ENCODE measurements at regions not wholly inside any gene's neighbourhood (a gene's known extent, or its start where the extent isn't known, plus 50 kb on each side); places are given as distances from the start of the nearest gene placed in this dataset.

DNA sequence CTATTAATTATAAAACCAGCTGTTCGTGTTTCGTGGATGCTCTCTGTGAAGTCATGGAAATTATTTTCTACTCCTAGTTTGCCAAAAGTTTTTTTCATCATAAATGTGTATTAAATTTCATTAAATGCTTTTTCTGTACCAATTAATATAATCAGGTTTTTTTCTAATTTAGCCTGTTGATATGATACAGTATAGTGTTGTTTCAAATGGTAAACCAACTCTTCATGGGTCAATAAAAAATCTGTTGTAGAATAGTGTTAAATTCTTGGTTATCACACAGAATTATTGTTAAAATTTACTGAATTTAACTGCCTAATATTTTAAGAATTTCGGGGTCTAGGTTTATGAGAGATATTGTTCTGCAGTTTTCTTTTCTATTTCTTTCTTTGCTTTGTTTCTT is 505.9 kb upstream of the MANEA start:
- Histone ChIP-seq H3K79me2 (ENCODE audit: low read depth) (no peaks in the 10 kb centered on the region), H2AFZ (replicated peaks) (no peak overlapping the region), H3K27ac (no peak overlapping the region), H3K4me2 (no peak overlapping the region), H3K27me3 (no peaks in the 10 kb centered on the region), H3K36me3 (no peaks in the 10 kb centered on the region), H3K4me3 (no peak overlapping the region), H3K9ac (no peak overlapping the region), H3F3A (ENCODE audit: low read depth) (peaks cover 6% of the 10 kb centered on the region), H4K20me1 (ENCODE audit: low read depth) (no peaks in the 10 kb centered on the region), H3K4me1 (no peaks in the 10 kb centered on the region), H3K9me3 (ENCODE audit: low read depth) (no peaks in the 10 kb centered on the region)
- H3K9me3 Mint-ChIP-seq, result no peaks in the 10 kb centered on the region
- H3K27me3 Mint-ChIP-seq (ENCODE audit: insufficient read depth, low read depth), result peaks cover 2% of the 10 kb centered on the region
- no peak overlapping the region for H3K27ac Mint-ChIP-seq
- no peaks in the 10 kb centered on the region for H3K36me3 Mint-ChIP-seq
- no peaks in the 10 kb centered on the region for H3K4me1 Mint-ChIP-seq
- no peak overlapping the region for H3K4me3 Mint-ChIP-seq
- TF ChIP-seq EZH2phosphoT487 (IDR thresholded peaks at IDR 0.05) (no peak), EZH2 (IDR thresholded peaks at IDR 0.05) (no peak)
- TF ChIP-seq, protein P1, sequence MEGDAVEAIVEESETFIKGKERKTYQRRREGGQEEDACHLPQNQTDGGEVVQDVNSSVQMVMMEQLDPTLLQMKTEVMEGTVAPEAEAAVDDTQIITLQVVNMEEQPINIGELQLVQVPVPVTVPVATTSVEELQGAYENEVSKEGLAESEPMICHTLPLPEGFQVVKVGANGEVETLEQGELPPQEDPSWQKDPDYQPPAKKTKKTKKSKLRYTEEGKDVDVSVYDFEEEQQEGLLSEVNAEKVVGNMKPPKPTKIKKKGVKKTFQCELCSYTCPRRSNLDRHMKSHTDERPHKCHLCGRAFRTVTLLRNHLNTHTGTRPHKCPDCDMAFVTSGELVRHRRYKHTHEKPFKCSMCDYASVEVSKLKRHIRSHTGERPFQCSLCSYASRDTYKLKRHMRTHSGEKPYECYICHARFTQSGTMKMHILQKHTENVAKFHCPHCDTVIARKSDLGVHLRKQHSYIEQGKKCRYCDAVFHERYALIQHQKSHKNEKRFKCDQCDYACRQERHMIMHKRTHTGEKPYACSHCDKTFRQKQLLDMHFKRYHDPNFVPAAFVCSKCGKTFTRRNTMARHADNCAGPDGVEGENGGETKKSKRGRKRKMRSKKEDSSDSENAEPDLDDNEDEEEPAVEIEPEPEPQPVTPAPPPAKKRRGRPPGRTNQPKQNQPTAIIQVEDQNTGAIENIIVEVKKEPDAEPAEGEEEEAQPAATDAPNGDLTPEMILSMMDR (IDR thresholded peaks at IDR 0.05), result no peak
- no peak for DNase-seq (ENCODE audit: low spot score)

DNA sequence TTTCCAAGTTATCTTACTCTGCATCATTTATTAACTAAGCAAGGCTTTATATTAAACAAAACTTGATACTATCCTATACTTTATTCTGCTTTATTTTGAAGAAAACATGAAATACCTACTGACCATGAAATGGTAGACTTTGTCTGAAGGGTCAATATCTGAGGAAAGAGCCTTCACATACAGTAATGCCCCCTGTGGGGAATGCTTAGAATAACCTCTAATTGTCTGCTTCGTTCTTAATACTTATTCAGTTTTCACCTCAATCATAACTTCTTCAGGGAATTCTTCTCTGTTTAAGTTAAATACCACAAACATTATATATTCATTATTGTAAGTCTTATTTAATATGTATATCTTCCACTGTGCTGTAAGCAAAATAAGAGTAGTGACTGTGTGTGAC is 498.9 kb upstream of the MANEA start:
- no peak overlapping the region for H3K27ac ChIP-seq
- H3K9ac ChIP-seq, result no peak overlapping the region
- H3K79me2 ChIP-seq (ENCODE audit: low read depth), result no peaks in the 10 kb centered on the region
- no peak overlapping the region for H3K4me3 ChIP-seq
- TF ChIP-seq, protein P1 (IDR thresholded peaks at IDR 0.05), result peak; percentile 27
- TF ChIP-seq EZH2phosphoT487 (IDR thresholded peaks at IDR 0.05) (no peak), EZH2 (IDR thresholded peaks at IDR 0.05) (no peak)
- H4K20me1 ChIP-seq (ENCODE audit: low read depth), result no peaks in the 10 kb centered on the region
- no peaks in the 10 kb centered on the region for H3K9me3 ChIP-seq (ENCODE audit: low read depth)
- H3K36me3 ChIP-seq, result no peaks in the 10 kb centered on the region
- no peak overlapping the region for H2AFZ ChIP-seq (replicated peaks)
- no peak for DNase-seq (ENCODE audit: low spot score)
- Mint-ChIP-seq H3K27me3 (ENCODE audit: insufficient read depth, low read depth) (no peaks in the 10 kb centered on the region), H3K36me3 (no peaks in the 10 kb centered on the region), H3K4me3 (no peak overlapping the region), H3K27ac (no peak overlapping the region), H3K4me1 (no peaks in the 10 kb centered on the region), H3K9me3 (no peaks in the 10 kb centered on the region)
- no peak overlapping the region for H3K4me2 ChIP-seq
- no peaks in the 10 kb centered on the region for H3K4me1 ChIP-seq
- H3F3A ChIP-seq (ENCODE audit: low read depth), result no peaks in the 10 kb centered on the region
- H3K27me3 ChIP-seq, result no peaks in the 10 kb centered on the region

DNA sequence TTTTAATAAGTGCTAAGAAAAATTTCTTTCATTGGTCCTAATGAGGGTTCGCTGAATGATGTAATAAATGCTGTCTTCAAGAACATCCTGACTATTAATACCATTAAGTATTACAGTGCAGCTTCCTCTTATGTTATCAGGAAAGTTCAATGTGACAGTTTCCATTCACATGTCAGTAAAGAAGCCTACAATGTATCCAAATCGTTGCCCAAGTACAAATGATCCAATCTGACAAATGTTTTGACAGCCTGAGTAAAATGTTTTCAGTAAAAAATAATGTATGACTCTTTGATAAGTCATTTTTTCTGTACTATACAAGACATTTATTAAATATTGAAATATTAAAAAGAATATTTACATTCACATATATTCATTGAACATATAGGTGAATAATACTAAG is 496.1 kb upstream of the MANEA start:
- no peaks in the 10 kb centered on the region for H3K9me3 ChIP-seq (ENCODE audit: low read depth)

More for the DNA sequence above, 496.1 kb upstream of the MANEA start:
- H3K79me2 ChIP-seq (ENCODE audit: low read depth), result no peaks in the 10 kb centered on the region
- no peaks in the 10 kb centered on the region for H3K9me3 Mint-ChIP-seq
- no peak overlapping the region for H3K27ac Mint-ChIP-seq
- no peak overlapping the region for H3K4me3 Mint-ChIP-seq
- H3K4me1 Mint-ChIP-seq, result no peaks in the 10 kb centered on the region
- no peak overlapping the region for H3K27ac ChIP-seq
- DNase-seq (ENCODE audit: low spot score), result no peak
- H2AFZ ChIP-seq (replicated peaks), result no peak overlapping the region
- H4K20me1 ChIP-seq (ENCODE audit: low read depth), result no peaks in the 10 kb centered on the region
- no peaks in the 10 kb centered on the region for H3K27me3 Mint-ChIP-seq (ENCODE audit: insufficient read depth, low read depth)
- H3K4me1 ChIP-seq, result no peaks in the 10 kb centered on the region
- no peaks in the 10 kb centered on the region for H3K27me3 ChIP-seq
- no peak overlapping the region for H3K9ac ChIP-seq
- H3K36me3 ChIP-seq, result no peaks in the 10 kb centered on the region
- no peak overlapping the region for H3K4me3 ChIP-seq
- no peaks in the 10 kb centered on the region for H3F3A ChIP-seq (ENCODE audit: low read depth)
- no peak overlapping the region for H3K4me2 ChIP-seq
- TF ChIP-seq, protein P1 (IDR thresholded peaks at IDR 0.05), result no peak
- TF ChIP-seq EZH2phosphoT487 (IDR thresholded peaks at IDR 0.05) (no peak), EZH2 (IDR thresholded peaks at IDR 0.05) (no peak)
- H3K36me3 Mint-ChIP-seq, result no peaks in the 10 kb centered on the region

All from neural progenitor cell (in vitro differentiated cells).